ENCODE measurements at regions not wholly inside any gene's neighbourhood (a gene's known extent, or its start where the extent isn't known, plus 50 kb on each side); places are given as distances from the start of the nearest gene placed in this dataset.
"Not testable (repeated sequence)": the region's sequence is repeated elsewhere in the genome, so short reads cannot be mapped to it uniquely, and the experiment has no call there.

DNA sequence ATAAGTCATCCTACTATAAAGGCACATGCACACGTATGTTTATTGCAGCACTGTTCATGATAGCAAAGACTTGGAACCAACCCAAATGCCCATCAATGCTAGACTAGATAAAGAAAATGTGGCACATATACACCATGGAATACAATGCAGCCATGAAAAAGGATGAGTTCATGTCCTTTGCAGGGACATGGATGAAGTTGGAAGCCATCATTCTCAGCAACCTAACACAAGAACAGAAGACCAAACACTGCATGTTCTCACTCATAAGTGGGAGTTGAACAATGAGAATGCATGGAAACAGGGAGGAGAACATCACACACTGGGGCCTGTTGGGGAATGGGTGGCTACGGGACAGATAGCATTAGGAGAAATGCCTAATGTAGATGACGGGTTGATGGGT, 110.3 kb upstream of the TGIF2LX start:
- not testable (repeated sequence) for TF ChIP-seq CTCF (conservative IDR thresholded peaks at IDR 0.05 in 1 of 2, IDR thresholded peaks at IDR 0.05 in 1 of 2; ENCODE audit: low read depth in 1 of 2, low read length in 2 of 2); EZH2 (IDR thresholded peaks at IDR 0.05; ENCODE audit: low read length, missing control alignments)

Measured in fibroblast of lung (primary cell).